Stimulated activated CD4-positive, alpha-beta T cell treated with anti-CD3 and anti-CD28 coated beads, Interleukin-2, amount 100 ng/mL, for 4 hours (primary cell): ENCODE measurements at regions not wholly inside any gene's neighbourhood (a gene's known extent, or its start where the extent isn't known, plus 50 kb on each side); places are given as distances from the start of the nearest gene placed in this dataset.
"Not testable (repeated sequence)": the region's sequence is repeated elsewhere in the genome, so short reads cannot be mapped to it uniquely, and the experiment has no call there.

Experiments used
- DNase-seq: peaks from one replicate; pipeline ENCODE4 v3.0.0-alpha.2; 2020; ENCODE audit warnings: low read depth

GRCh38 chr1:82829527-82829926 lies 1028.8 kb downstream of the ADGRL2 start:
- no peak for DNase-seq

- no peak for DNase-seq
Observed at GRCh38 chr1:82823876-82824275, 1023.1 kb downstream of the ADGRL2 start.

DNA sequence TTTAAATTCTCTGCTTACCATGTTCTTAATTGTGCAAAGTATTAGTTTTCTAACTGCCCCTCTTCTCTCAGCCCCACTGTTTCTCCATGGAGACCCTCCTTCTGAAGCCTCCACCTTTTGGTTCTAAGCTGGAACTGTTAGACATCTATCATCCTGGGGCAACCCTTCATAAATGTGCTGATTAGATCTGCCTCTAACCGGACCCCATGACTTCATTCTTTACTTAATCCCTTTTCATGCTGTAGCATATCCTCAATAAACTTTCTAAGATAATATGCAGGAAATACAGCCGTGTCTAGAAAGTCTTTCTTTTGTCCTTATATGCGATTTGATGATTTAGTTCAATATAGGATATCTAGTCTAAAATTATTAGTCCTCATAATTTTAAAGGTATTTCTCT lies 1020.1 kb downstream of the ADGRL2 start:
- no peak for DNase-seq

DNA sequence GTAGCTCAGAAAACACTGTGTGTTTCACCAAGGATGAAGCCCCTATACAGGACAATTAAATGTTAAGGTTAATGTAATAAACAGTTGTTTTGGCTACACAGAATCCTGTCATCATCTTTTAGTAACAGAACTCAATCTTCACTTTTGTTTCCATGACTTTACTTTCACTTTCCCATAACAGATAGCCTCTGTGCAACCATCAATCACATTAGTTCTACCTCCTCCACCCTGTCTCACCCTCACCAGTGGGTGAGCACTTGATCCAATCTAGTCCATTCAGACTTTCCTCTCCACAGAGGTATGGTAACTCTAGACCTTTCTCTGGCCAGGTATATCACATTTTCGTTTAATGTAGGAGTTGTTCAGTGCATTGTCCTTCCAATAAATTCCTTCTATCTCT lies 1018.5 kb downstream of the ADGRL2 start:
- no peak for DNase-seq

DNA sequence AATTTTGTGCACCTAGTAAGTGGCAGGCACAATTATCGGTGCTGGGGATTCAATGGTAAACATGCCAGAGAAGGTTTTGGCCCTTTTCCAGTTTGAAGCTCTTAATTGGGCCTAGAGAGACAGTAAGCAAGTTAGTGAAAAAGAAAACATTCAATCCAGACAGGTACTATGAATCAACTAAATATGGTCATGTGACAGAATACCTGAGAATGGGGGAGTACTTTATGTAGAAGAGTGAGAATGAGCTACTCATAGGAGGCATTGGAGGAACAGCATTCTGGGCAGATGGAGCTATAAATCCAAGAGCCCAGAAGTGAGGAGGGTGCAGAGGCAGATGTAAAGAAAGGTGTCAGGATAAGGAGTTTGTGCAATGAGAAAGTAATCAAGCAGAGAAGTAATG lies 1017.9 kb downstream of the ADGRL2 start:
- no peak for DNase-seq

GRCh38 chr1:82813386-82813785 lies 1012.7 kb downstream of the ADGRL2 start:
- no peak for DNase-seq

- no peak for DNase-seq
Observed at GRCh38 chr1:82810601-82811000, 1009.9 kb downstream of the ADGRL2 start.

DNA sequence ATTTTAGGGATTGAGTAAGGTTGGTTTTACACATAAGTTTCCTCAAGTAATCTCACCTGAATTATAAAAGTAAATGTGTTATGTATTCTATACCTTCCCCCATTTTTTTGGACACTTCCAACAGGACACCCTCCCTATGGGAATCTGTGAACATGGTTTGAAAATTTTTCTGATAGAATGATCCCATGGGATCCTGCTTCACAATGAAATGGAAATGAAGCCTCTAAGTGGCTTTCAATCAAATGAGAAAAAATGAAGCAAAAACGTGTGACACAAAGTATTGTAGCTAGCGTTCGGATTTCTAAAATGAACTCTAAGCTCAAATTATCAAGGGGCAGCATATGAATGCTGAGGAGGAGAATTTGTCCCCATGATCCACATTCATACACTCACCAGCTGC lies 1006.8 kb downstream of the ADGRL2 start:
- no peak for DNase-seq

DNA sequence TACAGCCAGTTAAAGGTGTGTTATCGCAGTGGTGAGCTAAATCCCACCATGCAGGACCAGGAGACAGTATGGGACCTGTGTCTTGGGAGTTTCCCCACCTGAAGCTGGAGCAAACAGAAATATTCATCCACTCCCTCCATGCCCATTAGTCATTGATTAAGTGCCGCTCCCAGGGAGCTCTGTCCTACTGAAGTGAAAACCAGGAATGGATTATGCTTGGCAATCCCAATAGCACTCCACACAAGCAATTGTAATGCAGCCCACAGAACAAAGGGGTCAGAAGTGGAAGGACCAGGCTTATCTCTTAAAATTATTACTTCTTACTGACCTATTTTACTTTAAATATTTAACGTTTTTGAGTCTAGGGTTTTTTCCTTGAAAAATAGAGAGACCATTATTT lies 1005.4 kb downstream of the ADGRL2 start:
- no peak for DNase-seq

GRCh38 chr1:82801176-82801575 lies 1000.4 kb downstream of the ADGRL2 start:
- no peak for DNase-seq

GRCh38 chr1:82800721-82801120 lies 1000.0 kb downstream of the ADGRL2 start:
- no peak for DNase-seq

DNA sequence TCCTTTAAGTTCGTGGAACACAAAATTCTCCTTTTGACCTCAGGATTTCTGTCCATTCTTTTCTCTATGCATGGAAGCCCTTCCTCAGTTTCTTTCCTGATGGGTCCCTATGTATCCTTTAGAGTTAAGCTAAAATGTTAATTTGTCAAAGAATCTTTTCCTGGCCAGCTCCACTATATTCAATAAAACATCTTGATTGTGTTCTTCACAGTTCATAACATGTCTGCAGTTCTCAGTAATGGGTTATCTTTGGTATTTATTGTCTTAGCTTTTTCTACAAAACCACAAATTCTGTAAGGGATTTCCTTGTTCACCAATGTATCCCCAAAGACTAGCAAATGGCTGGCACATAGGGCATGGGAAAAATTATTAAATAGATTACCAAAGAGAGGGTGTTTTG lies 998.5 kb downstream of the ADGRL2 start:
- no peak for DNase-seq

DNA sequence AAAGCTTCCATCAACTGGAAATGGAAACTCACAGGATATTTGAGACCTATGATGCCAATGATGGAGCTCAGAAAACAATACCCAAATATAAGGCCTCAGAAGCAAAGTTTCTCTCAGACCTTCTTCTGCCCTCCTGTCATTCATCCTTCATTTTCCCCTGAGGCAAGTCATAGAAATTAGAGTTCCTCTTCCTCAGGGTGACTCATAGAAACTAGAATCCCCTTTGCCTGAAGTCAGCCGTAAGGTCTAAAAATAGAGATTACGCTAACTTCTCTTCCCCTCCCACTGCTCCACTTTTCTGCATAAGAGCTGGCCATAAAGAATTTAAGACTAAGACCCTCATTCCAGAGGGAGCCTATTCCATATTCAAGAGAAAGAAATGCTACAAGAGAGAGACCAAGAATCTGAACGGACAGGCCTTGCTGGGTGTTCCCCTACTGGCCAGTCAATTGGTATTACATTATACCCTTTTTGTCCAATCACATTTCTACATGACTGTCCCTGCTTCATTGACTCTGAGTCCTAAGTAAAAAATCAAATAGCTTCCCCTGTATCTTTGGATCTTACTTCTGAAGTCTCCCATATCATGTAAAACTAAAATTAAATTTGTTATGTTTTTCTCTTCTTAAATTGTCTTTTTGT lies 994.9 kb downstream of the ADGRL2 start:
- DNase-seq: no peak

DNA sequence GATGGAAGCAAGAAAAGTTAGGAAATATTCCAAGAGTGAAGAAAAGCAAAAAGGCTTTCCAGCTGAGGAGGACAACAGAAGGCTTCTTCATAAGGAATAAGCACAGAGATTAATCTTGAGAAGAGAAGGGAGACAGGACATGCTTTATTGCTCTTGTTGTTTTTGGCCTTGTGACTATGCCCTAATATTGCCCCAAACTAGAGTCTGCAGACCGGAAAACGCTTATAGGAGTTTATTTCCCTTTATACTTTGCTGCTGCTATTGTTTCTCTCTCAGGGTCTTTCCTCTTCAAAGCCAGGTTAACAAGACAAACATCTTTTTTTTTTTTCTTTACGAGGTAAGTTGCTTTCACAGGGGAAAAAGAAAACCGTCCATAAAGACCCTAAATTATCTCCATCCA lies 991.4 kb downstream of the ADGRL2 start:
- no peak for DNase-seq

DNA sequence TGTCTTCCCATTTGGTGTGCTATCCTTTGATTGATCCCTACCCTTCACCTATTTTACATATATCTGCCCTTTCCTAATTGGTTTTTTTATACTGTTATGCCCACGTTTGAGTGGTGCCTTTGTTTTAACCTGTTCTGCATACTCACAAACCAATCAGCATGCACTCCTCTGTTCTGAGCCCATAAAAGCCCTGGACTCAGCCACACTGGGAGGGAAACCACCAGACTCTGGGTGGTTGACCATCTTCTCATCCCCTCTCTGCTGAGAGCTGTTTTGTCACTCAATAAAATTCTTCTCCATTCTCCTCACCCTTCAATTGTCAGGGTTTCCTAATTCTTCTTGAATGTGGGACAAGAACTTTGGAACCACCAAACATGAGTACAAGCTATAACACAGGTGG lies 989.8 kb downstream of the ADGRL2 start:
- no peak for DNase-seq

- no peak for DNase-seq
Observed at GRCh38 chr1:82788660-82789059, 987.9 kb downstream of the ADGRL2 start.

- DNase-seq: no peak
Observed at GRCh38 chr1:82788038-82788437, 987.3 kb downstream of the ADGRL2 start.

DNA sequence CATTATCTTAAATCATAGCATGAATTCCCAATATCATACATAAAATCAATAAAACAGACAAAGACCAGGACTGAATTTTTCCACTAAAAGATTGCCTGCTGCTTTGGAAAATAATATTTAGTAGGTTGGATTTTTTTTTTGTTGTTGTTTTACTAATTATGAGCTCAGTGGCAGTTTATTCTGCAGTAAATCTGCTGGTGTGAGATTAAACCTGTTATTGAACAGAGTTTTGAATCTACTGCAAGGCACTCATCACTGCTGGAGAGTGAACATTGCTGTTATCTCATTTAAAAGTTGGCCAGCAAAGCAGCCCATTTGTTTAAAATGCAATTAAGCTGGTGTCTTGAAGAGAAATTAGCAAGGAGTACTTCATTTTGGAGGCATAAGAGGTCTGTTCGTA lies 986.1 kb downstream of the ADGRL2 start:
- no peak for DNase-seq

- DNase-seq: no peak
Observed at GRCh38 chr1:82785268-82785790, 984.6 kb downstream of the ADGRL2 start.

DNA sequence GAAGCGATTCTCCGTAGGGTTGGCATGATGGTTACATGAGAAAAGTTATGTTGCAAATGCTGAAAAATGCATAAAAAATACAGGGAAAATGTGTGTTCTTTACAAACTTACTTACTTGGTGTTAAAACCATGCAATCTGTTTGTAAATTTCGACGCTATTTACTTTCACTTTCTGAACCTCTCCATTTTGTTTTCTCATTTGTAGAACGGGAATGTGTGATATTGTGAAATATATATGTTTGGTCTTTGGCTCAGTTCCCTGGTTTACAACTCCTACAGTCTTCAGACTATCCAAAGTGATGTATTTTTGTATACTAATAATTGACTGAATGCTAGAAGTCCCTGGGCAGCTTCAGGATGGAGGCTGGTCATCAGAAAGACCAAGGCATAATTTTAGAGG lies 982.3 kb downstream of the ADGRL2 start:
- DNase-seq: no peak

GRCh38 chr1:82782599-82782998 lies 981.9 kb downstream of the ADGRL2 start:
- no peak for DNase-seq

DNA sequence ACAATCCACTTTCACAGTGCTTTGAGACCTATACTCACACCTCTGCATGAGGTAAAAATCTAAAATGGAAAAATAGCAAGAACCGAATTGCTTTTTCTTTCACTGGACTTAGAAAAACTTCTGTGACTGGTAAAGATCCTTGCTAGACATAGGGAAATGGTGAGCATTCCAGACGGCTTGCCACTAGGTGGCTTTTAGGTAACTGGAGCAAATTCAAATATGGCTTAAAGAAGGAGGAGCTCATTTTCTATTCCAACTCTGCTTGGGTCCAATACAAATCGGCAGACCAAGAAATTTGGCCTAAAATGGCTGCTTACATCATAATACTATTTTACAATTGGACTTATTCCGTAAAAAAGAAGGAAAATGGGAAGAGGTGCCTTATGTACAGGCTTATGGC lies 977.9 kb downstream of the ADGRL2 start:
- DNase-seq: no peak

- no peak for DNase-seq
Observed at GRCh38 chr1:82777240-82777639, 976.5 kb downstream of the ADGRL2 start.

- DNase-seq: not testable (repeated sequence)
Observed at GRCh38 chr1:82776730-82777129, 976.0 kb downstream of the ADGRL2 start.
